GM21381 (cell line): ENCODE measurements at regions not wholly inside any gene's neighbourhood (a gene's known extent, or its start where the extent isn't known, plus 50 kb on each side); places are given as distances from the start of the nearest gene placed in this dataset.

Experiments
- ATAC-seq: cut with Tn5 transposase; IDR thresholded peaks from one replicate; pipeline ENCODE4 v1.9.1; 2021; ENCODE audit warnings: mild to moderate bottlenecking, moderate library complexity; ENCODE audit not compliant: unreplicated experiment

DNA sequence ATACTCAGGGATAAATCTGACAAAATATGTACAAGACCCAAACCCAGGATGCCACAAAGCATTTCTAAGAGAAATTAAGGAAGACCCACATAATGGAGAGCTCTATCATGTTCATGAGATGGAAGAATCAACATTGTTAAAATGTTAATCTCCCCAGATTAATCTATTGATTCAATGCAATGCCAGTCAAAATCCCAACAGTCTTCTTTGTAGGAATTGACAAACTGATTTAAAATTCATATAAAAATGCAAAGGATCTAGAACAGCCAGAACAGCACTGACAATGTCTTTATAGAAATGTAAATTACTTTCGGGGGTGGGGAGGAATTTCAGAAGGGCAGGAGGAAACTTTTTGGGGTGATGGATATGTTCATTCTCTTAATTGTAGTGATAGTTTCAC, 281.6 kb upstream of the SEMA6A start:
- no peak for ATAC-seq

DNA sequence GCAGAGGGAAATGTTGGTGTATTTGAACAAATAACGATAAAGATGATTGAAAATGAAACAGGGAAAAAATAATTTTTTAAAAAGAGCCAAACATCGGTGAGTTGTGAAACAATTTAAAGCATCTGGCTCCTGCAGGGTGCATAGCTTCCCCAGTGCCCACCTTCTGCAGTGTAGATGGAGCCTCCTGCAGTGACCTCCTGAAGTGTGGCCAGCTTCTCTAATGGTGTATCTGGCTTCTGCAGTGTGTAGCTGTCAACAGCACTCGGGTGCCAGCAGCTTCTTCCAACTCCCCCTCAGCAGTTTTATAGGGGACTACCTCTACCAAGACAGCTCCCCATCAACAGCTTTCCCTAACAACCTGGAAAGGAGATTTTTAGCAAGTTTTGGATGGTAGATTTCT, 279.4 kb upstream of the SEMA6A start:
- ATAC-seq, result no peak

DNA sequence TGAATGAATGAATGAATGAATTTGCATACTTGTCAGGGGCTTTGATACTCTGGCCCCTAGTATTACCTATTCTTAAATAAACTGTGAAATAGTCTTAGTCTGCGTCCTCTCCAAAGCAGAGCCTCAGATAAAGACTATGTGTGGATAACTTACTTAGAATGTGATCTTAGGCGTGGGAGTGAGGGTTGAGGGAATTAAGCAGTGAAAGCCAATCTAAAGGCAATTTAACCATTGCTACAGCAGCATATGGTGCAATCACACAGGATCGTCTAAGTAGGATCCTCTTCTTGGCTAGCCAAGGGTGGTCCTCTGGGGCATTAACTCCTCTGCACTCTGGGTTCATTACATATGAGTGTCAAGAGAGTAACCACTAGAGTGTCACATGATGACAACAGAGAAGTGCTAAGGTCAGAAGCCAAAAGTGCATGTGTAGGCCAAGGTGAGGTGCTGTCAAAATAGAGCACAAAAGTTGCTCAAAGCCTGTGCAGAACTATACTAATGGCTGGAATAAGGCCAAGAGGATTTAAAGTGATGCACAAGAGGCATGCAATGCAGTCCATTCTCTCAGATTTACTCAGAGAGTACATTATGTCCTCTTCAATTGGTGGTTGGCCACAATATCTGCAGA, 274.4 kb upstream of the SEMA6A start:
- no peak for ATAC-seq

DNA sequence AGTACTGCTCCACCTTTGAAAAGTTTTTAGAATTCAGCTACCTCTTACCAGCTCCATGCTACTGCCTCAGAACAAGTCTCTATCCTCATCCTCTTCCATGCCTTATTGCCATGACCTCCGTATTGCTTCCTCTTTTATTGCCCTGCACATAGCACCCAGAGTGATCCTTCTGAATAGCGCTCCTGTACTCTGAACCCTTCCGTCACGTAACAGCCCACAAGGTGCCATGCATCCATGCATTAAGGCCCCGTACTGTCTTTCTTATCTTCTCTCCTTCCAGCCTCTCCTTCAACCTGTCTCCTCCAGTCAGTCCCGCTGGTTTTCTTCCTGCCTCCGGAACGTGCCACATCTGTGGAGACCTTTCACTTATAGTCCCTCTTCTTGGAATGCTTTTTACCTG, 273.3 kb upstream of the SEMA6A start:
- ATAC-seq, result no peak

DNA sequence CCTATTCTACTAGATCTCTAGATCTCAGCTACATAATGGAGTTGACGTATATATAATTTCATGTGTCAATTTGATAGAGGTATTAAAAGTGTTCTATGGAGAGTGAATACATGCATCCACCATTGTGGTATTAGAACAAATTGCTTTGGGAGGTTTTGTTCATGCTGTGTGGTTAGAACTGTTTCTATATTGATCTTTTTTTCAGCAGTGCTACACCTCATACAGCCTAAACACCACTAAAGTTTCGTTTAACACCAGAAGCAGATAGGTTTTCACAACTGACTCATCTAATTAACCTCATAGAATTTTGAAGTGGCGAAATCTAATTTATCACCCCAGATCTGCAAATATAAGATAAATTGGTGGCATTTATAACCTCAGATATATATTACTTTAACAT, 269.4 kb upstream of the SEMA6A start:
- no peak for ATAC-seq

DNA sequence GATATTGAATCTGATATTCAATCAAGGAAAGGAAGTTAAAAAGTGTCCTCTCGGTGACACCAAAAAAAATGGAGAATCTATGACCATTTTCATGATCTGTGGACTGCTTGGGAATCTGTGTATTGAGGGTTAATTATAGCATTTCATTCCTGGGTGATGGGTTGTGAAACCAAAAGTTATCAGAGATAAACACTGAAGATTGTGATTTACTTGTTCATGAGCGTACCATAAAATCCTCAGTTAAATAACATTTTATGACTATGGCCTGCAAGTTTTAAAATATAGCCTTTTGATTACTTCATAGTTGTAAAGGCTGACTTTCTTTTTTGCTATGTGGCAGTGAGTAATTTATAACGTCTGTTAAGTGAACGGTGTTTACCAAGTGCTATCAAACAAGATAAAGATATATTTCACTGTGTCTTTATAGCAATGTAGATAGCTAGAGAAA, 267.9 kb upstream of the SEMA6A start:
- ATAC-seq, result no peak

DNA sequence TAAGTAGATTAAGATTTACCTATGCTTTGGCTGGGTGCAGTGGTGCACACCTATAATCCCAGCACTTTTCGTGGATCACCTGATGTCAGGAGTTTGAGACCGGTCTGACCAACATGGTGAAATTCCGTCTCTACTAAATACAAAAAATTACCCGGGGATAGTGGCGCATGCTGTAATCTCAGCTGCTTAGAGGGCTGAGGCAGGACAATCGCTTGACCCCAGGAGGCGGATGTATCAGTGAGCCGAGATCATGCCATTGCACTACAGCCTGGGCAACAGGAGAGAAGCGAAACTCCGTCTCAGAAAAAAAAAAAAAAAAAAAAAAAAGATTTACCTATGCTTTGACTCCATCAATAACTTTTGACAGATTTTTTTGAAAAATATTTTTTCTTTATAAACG, 267.1 kb upstream of the SEMA6A start:
- no peak for ATAC-seq

DNA sequence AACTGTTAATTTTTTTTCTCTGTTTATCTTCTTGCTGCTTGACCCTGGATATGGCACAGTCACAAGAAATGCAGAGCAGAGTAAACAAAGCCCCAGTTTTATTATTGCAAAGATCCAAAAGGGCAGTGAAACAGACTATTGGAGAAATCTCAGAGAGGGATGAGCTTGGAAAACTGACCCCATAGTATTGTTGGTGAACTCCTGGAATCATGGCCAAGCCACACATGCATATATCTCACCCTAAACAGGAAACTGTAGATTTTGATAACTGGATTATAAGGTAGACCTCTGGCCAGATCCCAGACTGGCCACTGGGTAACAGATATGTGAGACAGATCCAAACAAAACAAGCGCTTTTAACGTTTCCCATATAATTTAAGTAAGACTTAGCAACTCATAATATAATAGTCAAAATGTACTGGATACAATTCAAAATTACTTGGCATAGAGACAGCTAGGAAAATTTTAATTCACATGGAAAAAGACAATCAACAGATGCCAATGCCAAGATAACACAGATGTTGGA, 263.5 kb upstream of the SEMA6A start:
- ATAC-seq, result no peak

DNA sequence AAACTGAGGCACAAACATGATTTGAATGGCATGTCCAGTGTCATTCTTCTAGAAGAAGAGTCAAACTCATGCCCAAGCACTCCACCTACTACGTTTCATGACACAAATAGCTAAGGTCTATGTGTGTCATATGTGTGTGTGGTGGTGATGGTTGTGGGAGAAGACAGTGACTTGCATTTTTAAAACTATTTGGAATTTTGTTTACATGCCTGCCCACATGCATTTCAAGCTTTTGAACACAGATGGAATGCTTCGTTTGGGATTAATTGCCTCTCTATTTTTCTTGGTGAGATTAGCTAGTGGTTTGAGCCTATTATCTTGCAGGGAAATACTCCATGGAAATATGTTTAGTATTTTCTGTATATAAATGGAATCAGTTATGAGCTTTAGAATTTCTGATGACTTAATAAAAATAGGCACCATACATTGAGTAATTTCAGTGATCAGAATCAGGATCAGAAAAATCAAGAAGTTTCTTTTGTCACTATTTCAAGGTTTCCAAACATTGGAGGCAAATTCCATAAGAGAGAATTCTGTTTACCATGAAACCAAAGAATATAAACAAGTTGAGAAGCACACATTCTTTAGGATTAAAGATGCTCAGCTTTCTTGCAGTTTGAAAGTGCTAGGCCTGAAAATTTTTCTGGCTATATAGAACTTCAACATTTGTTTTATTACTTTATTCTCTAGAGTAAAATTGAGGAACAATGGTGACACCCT, 260.3 kb upstream of the SEMA6A start:
- no peak for ATAC-seq

DNA sequence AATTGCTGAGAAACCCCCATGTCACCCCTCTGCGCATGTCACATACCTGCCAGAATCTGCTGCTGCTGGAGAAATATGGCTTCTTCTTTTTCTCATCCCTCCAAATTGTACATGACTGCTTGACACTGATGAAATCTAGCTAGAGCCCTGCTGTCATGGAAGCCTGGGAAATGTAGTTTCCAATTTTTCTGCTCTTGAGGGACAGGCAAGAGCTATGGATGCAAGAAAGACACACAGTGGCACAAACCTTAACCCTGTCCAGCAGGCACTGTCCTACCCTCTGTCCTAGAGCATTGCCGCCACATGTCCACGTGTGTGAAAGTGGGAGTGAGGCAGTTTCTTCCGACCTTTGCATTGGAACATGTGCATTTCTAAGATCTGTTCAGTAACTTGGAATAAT, 255.5 kb upstream of the SEMA6A start:
- no peak for ATAC-seq

DNA sequence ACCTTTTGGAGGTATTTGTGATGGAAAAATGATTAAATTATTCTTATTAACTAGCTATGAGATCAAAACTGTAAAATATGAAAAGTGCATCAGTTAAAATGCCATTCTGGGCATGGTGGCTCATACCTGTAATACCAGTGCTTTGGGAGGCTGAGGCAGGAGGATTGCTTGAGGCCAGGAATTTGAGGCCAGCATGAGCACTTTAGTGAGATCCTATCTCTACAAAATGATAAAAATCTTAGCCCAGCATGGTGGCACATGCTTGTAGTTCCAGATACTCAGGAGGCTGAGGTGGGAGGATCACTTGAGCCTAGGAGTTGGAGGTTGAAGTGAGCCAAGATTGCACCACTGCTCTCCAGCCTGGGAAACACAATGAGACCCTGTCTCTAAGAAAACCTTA, 252.5 kb upstream of the SEMA6A start:
- no peak for ATAC-seq

DNA sequence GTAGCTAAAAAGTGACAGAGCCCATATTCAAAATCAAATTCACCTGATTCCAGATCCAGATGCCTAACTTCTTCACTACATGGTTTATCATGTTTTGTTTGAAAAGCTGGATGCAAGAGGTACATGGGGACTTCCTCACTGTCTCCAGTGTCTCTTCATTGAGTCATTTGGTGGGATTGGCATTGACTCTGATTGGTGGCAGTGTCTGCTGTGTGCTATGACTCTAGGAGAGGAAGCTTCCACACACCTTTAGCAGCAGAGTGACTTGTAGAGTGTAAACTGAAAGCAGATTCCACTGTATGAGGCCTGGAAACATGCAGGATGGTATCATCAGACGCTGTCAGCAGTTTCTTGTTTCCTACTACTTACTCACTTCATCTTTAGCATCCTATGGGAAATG, 250.9 kb upstream of the SEMA6A start:
- no peak for ATAC-seq

DNA sequence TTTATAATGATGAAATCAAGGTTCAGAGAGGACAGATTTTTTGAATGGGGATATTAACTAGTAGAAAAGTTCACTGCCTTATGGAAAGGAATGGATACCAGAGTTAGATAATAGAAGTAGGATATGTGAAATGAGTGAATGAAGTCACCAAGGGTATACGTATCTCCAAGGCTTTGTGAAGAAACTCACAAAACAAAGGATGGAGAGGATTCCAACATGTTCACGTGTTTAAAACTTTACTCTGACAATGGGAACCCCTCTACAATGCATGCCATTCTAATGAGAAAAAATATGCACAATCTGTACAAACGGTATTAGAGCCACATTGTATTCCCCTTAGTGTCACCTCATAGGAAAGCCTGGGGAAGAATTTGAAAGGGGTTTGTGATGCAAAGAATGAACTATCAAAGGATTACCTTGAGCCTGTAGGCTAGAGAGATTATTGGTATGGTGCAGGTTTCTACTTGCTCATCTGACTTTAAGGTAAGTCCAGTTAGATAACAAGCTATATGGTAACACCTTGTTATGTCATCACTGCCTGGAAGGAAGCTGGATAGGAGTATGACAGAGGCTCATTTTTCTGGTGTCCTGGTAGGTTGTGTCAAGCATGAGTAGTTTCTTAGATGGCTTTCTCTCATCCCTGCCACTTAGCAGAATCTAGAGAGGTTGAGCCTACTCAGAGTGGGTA, 250.3 kb upstream of the SEMA6A start:
- ATAC-seq, result no peak

DNA sequence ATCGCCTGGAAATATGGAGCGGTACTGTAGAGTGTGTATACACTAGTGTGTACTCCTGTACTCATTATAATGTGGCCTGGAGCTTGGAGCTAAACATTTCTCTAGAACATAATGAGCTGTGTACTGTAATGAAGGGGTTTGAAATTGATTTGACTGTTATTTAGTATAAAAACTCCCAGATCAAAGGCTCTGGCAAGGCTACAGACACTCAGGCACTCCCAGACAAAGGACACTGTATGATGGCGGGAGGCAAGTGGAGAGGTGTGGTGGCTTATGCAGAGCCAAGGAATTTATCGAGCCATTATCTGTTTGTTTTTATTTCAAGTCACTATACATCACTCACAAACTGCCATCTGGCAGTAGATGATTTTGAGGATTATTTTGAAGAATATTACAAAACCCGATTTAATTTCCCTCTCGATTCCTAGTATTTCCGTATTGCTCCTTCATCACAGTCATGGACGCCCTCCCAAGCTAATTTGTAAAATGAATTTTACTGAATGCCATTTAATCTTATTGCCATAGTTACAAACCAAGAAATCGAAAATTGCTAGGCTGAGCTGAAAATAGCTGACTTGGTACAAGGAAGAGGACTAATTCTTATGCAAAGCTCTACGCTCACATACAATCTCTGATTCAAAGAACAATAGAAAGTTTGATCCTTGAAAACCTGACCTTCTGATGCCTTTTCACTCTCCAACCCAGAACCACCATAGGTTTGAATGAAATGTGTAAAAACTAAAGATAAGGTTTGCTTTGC, 240.2 kb upstream of the SEMA6A start:
- ATAC-seq, result no peak

DNA sequence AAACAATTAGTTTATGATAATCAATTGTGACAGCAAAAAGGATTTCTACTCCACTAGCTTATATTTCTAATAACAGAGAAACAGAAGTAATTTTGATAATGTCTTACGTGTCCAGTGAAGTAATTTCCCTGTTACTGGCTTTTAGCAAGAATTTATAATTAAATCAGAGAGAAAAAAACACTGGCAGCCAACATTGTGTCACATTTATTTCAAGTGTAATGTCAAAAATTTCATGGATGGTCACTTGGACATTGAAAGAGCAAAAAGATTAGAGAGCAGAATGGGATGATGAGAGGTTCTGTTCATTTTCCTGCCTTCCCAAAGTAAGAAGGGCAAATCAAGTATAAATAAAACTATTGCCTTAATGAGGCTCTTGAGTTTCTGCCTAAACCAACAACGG, 239.3 kb upstream of the SEMA6A start:
- ATAC-seq, result no peak

DNA sequence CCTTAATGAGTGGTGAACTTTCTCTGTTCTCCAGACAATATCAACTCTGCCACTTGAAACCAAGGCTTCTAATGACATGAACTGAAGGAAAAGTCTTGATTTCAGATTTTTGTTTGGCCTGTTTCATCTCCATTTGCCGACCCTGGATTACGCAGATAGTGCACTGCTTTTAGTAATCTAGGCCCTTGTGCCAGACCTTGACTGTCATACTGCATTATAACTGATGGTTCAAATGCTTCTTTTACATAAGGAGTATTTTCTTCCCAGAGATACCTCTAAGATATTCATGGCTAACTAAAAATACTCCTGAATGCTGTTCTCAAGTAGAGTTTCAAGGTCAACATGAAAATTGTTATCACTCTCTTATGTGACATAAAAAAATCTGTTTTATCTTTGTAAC, 238.7 kb upstream of the SEMA6A start:
- ATAC-seq, result no peak

DNA sequence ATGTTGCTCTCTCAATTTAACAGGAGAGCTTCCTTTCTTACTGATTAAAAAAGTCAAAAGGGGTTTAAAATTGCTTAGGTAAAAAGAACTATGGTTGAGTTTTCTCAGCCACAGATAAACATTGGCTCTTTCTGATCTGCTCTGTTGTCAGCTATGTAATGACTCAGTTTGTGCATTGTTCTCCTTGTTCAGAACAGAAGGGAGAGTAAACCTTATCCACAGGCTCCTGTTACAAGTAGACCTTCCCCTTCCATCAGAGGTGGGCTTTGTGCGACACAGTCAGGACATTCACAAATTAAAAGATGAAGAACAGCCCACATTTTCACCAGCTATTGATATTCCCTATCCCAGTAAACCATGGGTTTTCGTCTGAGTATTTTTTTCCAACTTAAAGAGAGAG, 236.3 kb upstream of the SEMA6A start:
- ATAC-seq, result no peak

DNA sequence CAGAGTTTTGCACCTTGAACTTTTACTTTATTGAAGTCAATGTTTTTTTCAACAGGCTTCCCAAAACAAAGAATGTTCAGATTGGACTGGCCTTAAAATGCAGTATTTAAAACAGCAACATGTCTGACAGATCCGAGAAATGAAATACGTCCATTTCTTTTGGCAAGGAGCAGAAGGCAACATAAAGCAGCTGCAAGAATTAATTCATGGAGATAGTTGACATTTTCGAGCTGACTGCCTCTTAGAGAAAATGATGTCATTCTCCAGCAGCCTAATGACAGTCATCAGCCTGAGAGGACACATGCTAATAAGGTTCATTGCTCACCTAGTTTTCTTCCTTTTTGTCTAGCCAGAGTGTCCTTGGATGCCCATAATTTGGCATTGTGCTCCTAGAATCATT, 232.2 kb upstream of the SEMA6A start:
- ATAC-seq, result no peak

DNA sequence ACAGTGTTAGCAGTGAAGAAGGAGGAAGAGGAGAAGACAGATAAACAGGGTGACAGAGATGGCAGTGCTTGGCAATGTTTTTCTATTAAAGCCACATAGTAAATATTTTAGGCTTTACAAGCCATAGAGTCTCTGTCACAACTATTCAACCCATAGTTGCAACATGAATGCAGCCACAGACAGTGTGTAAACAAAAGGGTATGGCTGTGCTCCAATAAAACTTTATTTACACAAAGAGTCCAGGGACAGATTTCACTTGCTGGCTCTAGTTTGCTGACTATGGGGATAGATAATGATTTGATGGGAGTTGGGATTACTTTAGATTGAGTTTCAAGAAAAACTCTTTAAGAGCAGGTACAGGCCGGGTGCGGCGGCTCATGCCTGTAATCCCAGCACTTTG, 224.8 kb upstream of the SEMA6A start:
- no peak for ATAC-seq

DNA sequence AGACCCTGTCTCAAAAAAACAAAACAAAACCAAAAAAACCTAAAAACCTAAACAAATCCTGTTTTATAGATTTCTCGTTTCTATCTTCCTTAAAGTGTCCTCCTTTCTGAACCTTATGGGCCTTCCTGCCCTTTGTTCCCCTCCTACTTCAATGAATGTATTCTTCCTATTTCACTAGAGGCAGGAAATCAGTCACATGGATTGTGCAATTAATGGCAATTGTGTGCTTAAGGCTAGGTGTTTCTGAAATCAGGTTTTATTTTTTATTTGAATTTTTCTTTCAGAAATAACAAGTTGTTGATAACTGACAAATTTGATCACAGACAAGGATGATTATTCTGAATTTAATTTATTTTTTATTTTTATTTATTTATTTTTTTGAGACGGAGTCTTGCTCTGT, 220.6 kb upstream of the SEMA6A start:
- no peak for ATAC-seq

DNA sequence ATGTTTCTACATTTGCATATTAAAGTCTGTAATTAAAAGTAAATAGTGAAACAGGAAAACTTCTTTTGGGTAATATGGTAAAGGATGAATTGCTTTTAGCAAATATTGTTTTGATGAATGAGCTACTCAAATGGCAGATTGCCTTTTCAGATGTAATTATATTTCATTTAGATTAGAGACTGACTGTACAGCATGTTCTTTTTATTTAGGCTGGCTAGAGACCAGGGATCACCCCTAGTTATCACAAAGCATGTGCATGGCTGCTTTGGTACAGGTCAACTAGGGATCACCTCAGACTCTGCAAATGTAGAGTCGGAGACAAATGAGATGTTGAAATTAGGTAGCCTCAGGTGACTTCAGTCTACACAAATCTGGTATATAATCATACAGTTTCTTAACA, 214.9 kb upstream of the SEMA6A start:
- no peak for ATAC-seq
